ENCODE measurements at regions not wholly inside any gene's neighbourhood (a gene's known extent, or its start where the extent isn't known, plus 50 kb on each side); places are given as distances from the start of the nearest gene placed in this dataset.

DNA sequence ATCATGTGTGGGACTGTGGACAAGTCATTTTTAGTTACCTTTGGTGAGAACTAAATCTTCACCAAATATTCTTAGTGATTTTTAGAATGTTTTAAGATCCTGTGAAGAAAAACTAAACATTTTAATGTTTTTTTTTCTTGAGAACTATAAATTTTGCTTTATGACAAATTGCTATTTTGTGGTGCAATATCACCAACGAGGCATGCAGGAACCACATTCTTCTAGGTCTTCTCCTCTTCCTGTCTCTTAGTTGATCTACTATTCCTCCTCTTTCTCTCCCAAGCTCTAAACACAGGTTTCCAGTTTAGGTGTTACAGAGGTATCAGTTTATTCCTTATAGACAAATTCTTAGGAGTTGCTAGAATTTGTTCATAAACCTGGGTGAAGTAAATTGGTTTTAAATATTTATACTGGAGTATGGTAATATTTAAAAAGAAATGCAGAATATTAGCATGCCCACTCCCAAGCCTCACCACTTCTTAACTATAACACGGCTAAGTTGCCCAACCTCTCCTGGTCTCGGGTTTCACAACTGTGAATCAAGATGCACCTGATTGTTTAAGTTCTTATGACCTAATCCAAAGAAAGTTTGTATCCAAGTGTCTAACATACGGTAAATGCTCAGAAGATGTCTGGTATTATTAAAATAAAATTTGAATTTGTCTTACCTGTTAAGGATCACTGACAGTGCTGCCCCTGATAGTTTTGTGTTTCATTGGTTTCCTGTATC, 56.5 kb upstream of the CLNK start:
- TF ChIP-seq, protein P1, sequence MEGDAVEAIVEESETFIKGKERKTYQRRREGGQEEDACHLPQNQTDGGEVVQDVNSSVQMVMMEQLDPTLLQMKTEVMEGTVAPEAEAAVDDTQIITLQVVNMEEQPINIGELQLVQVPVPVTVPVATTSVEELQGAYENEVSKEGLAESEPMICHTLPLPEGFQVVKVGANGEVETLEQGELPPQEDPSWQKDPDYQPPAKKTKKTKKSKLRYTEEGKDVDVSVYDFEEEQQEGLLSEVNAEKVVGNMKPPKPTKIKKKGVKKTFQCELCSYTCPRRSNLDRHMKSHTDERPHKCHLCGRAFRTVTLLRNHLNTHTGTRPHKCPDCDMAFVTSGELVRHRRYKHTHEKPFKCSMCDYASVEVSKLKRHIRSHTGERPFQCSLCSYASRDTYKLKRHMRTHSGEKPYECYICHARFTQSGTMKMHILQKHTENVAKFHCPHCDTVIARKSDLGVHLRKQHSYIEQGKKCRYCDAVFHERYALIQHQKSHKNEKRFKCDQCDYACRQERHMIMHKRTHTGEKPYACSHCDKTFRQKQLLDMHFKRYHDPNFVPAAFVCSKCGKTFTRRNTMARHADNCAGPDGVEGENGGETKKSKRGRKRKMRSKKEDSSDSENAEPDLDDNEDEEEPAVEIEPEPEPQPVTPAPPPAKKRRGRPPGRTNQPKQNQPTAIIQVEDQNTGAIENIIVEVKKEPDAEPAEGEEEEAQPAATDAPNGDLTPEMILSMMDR (IDR thresholded peaks at IDR 0.05): no peak
- TF ChIP-seq POLR2AphosphoS5 (IDR thresholded peaks at IDR 0.05): no peak
- no peak for TF ChIP-seq EP300 (IDR thresholded peaks at IDR 0.05)
